ENCODE measurements at regions not wholly inside any gene's neighbourhood (a gene's known extent, or its start where the extent isn't known, plus 50 kb on each side); places are given as distances from the start of the nearest gene placed in this dataset.

DNA sequence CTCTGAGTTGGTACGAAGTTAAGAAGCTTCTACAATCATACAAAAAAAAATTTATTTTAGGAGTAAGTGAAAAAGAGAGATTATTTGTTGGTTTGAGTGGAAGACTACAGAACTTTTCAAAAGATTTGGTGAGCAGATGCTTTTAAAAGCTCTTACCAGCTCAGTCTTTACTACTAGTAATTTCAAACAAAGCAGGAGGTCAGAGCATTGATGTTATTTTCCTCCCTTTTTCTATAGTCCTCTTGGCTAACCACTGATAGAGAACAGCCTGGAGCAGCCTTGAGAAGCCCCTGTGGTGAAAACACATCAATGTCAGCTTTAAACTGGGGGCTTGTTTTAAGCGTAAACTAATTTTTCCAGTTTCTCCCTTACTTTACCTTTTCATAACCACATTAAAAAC lies 559.3 kb upstream of the CDH2 start:
- Histone ChIP-seq H3K36me3 (ENCODE audit: control insufficient read depth in 2 of 2, extremely low read depth in 1 of 2, insufficient read depth in 2 of 2, low read length in 2 of 2) (no peaks in the 10 kb centered on the region), H4K20me1 (ENCODE audit: control insufficient read depth, extremely low read depth, insufficient read depth, low read length) (no peaks in the 10 kb centered on the region), H3K4me2 (ENCODE audit: control insufficient read depth, extremely low read depth, insufficient read depth, low read depth, low read length) (no peak overlapping the region), H3K4me1 (ENCODE audit: control insufficient read depth, extremely low read depth, insufficient read depth, low read length) (no peaks in the 10 kb centered on the region), H3K27me3 (ENCODE audit: control insufficient read depth, extremely low read depth, insufficient read depth, low read length) (no peaks in the 10 kb centered on the region), H3K9me3 (ENCODE audit: control insufficient read depth, low read depth, low read length) (no peaks in the 10 kb centered on the region), H3K27ac (ENCODE audit: control insufficient read depth, insufficient read depth, low read length) (no peak overlapping the region), H3K9ac (ENCODE audit: control insufficient read depth, extremely low read depth, insufficient read depth, low read length) (no peak overlapping the region), H2AFZ (ENCODE audit: control insufficient read depth, low read length) (no peak overlapping the region), H3K79me2 (ENCODE audit: control insufficient read depth, insufficient read depth, low read length) (no peaks in the 10 kb centered on the region), H3K4me3 (ENCODE audit: control insufficient read depth in 2 of 3, extremely low read depth in 1 of 3, insufficient read depth in 2 of 3, low read depth in 1 of 3, low read length in 3 of 3) (no peak overlapping the region), H3K9me1 (ENCODE audit: control insufficient read depth, extremely low read depth, insufficient read depth, low read length) (no peaks in the 10 kb centered on the region)
- no peak for DNase-seq (ENCODE audit: low read depth, low spot score)
- dilution Hi-C loops (cut with MboI; ENCODE audit: extremely low pct_ligation_motif_present, low sequenced_read_pairs) = no loop called here
- TF ChIP-seq, protein P1, sequence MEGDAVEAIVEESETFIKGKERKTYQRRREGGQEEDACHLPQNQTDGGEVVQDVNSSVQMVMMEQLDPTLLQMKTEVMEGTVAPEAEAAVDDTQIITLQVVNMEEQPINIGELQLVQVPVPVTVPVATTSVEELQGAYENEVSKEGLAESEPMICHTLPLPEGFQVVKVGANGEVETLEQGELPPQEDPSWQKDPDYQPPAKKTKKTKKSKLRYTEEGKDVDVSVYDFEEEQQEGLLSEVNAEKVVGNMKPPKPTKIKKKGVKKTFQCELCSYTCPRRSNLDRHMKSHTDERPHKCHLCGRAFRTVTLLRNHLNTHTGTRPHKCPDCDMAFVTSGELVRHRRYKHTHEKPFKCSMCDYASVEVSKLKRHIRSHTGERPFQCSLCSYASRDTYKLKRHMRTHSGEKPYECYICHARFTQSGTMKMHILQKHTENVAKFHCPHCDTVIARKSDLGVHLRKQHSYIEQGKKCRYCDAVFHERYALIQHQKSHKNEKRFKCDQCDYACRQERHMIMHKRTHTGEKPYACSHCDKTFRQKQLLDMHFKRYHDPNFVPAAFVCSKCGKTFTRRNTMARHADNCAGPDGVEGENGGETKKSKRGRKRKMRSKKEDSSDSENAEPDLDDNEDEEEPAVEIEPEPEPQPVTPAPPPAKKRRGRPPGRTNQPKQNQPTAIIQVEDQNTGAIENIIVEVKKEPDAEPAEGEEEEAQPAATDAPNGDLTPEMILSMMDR (optimal IDR thresholded peaks at IDR 0.05 in 1 of 3, IDR thresholded peaks at IDR 0.05 in 1 of 3, conservative IDR thresholded peaks at IDR 0.05 in 1 of 3; ENCODE audit: extremely low read depth in 1 of 3, insufficient read depth in 2 of 3, low read length in 3 of 3) = no peak
- TF ChIP-seq EZH2 (IDR thresholded peaks at IDR 0.05; ENCODE audit: low read length) = no peak
- FAIRE-seq = no peak

DNA sequence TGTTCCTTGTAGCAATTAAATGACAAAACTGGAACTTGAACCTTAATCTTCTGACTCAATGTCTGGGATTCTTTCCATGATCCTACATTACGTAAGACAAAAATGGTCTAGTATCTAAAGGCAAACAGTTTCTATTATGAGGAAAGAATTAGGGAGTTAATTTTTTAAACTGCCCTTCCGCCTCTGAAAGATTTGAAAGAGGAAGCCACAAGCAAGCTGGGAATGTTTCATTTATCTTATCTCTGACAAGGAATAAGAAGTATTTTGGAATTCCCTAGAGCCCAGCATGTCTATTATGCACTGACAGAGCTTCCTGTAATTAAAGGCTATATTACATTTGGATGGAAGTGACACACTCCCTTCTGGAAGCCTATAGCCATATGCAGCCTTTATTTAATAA lies 558.8 kb upstream of the CDH2 start:
- no peak overlapping the region for H3K4me3 ChIP-seq (ENCODE audit: control insufficient read depth in 2 of 3, extremely low read depth in 1 of 3, insufficient read depth in 2 of 3, low read depth in 1 of 3, low read length in 3 of 3)
- FAIRE-seq (no peak), DNase-seq (ENCODE audit: low read depth, low spot score) (no peak)
- H3K4me2 ChIP-seq (ENCODE audit: control insufficient read depth, extremely low read depth, insufficient read depth, low read depth, low read length) = no peak overlapping the region
- H3K27me3 ChIP-seq (ENCODE audit: control insufficient read depth, extremely low read depth, insufficient read depth, low read length) = no peaks in the 10 kb centered on the region
- dilution Hi-C loops (cut with MboI; ENCODE audit: extremely low pct_ligation_motif_present, low sequenced_read_pairs) = no loop called here
- no peak overlapping the region for H2AFZ ChIP-seq (ENCODE audit: control insufficient read depth, low read length)
- no peaks in the 10 kb centered on the region for H4K20me1 ChIP-seq (ENCODE audit: control insufficient read depth, extremely low read depth, insufficient read depth, low read length)
- no peak overlapping the region for H3K27ac ChIP-seq (ENCODE audit: control insufficient read depth, insufficient read depth, low read length)
- H3K9me3 ChIP-seq (ENCODE audit: control insufficient read depth, low read depth, low read length) = no peaks in the 10 kb centered on the region
- no peaks in the 10 kb centered on the region for H3K4me1 ChIP-seq (ENCODE audit: control insufficient read depth, extremely low read depth, insufficient read depth, low read length)
- H3K36me3 ChIP-seq (ENCODE audit: control insufficient read depth in 2 of 2, extremely low read depth in 1 of 2, insufficient read depth in 2 of 2, low read length in 2 of 2) = no peaks in the 10 kb centered on the region
- H3K9me1 ChIP-seq (ENCODE audit: control insufficient read depth, extremely low read depth, insufficient read depth, low read length) = no peaks in the 10 kb centered on the region
- no peak for TF ChIP-seq EZH2 (IDR thresholded peaks at IDR 0.05; ENCODE audit: low read length)
- TF ChIP-seq, protein P1 (optimal IDR thresholded peaks at IDR 0.05 in 1 of 3, IDR thresholded peaks at IDR 0.05 in 1 of 3, conservative IDR thresholded peaks at IDR 0.05 in 1 of 3; ENCODE audit: extremely low read depth in 1 of 3, insufficient read depth in 2 of 3, low read length in 3 of 3) = no peak
- no peaks in the 10 kb centered on the region for H3K79me2 ChIP-seq (ENCODE audit: control insufficient read depth, insufficient read depth, low read length)
- H3K9ac ChIP-seq (ENCODE audit: control insufficient read depth, extremely low read depth, insufficient read depth, low read length) = no peak overlapping the region

Measured in keratinocyte (primary cell).